H1 (cell line): ENCODE measurements at regions not wholly inside any gene's neighbourhood (a gene's known extent, or its start where the extent isn't known, plus 50 kb on each side); places are given as distances from the start of the nearest gene placed in this dataset.

Experiments used
- CEBPB ChIP-seq: IDR thresholded peaks from 2 replicates; pipeline ENCODE4 v1.6.1; 2012; ENCODE audit warnings: low read depth, low read length
- KDM1A ChIP-seq: fragments of 200-600, 300-600 bp; sonication (generic); IDR thresholded peaks from 2 replicates; pipeline ENCODE4 v1.7.1; 2016; ENCODE audit warnings: mild to moderate bottlenecking, low read length, borderline replicate concordance
- POLR2A ChIP-seq, 2 experiments: IDR thresholded peaks; 1 replicate in 1 of 2; 2 replicates in 1 of 2; pipeline ENCODE4 v1.6.1; 2011; ENCODE audit warnings: low read depth in 2 of 2, low read length in 2 of 2, mild to moderate bottlenecking in 2 of 2; ENCODE audit errors: control extremely low read depth in 1 of 2
- POLR2AphosphoS5 ChIP-seq: IDR thresholded peaks from 2 replicates; pipeline ENCODE4 v1.6.1; 2011; ENCODE audit warnings: low read depth, low read length
- RAD21 ChIP-seq, 2 experiments: IDR thresholded peaks in 1 of 2; conservative IDR thresholded peaks in 1 of 2; 2 replicates each; pipeline ENCODE4 v1.6.1; 2011; ENCODE audit warnings: low read depth in 2 of 2, low read length in 2 of 2, improper control_type of control experiment in 1 of 2, inconsistent platforms in 1 of 2, mild to moderate bottlenecking in 1 of 2, moderate library complexity in 1 of 2
- TF ChIP-seq, protein P1 (sequence below): IDR thresholded peaks from 2 replicates; pipeline ENCODE4 v1.6.1; 2012; ENCODE audit warnings: inconsistent platforms
- TF ChIP-seq, protein P2 (sequence below), 3 experiments: IDR thresholded peaks; 1 replicate in 2 of 3; 2 replicates in 1 of 3; pipeline versions ENCODE4 v1.5.1 to v1.6.1; 2011; ENCODE audit warnings: low read length in 3 of 3, mild to moderate bottlenecking in 3 of 3, inconsistent platforms in 2 of 3, low read depth in 1 of 3, moderate library complexity in 1 of 3; ENCODE audit not compliant: insufficient read depth in 1 of 3; ENCODE audit errors: control extremely low read depth in 1 of 3

DNA sequence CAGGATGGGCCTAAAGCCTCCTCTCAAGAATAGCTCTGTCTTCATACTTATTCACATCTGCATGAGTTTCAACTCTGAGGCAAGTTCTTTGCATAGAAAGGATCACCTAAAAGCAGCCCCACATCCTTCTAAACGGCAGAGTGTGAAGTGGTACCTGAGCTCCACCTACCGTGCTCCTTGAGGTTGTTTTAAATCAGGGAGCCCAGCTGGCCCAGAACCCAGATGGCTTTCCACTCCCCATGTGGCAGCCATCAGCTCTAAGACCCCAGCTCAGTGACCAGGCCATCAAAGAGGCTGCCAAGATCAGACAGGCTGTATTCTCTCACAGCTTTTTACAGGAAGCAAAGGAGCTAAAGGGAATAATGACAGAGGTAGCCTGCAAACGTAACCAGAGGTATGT, 299.3 kb downstream of the RASEF start:
- peak; percentile 81 to 86 for TF ChIP-seq RAD21 (IDR thresholded peaks at IDR 0.05 in 1 of 2, conservative IDR thresholded peaks at IDR 0.05 in 1 of 2; ENCODE audit: low read depth in 2 of 2, low read length in 2 of 2)
- TF ChIP-seq CEBPB, result no peak
- no peak for TF ChIP-seq KDM1A
- no peak for TF ChIP-seq POLR2AphosphoS5
- no peak for TF ChIP-seq POLR2A (IDR thresholded peaks at IDR 0.05; ENCODE audit: control extremely low read depth in 1 of 2, low read depth in 2 of 2, low read length in 2 of 2)
- TF ChIP-seq, protein P1, sequence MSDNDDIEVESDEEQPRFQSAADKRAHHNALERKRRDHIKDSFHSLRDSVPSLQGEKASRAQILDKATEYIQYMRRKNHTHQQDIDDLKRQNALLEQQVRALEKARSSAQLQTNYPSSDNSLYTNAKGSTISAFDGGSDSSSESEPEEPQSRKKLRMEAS, result no peak
- TF ChIP-seq, protein P2, sequence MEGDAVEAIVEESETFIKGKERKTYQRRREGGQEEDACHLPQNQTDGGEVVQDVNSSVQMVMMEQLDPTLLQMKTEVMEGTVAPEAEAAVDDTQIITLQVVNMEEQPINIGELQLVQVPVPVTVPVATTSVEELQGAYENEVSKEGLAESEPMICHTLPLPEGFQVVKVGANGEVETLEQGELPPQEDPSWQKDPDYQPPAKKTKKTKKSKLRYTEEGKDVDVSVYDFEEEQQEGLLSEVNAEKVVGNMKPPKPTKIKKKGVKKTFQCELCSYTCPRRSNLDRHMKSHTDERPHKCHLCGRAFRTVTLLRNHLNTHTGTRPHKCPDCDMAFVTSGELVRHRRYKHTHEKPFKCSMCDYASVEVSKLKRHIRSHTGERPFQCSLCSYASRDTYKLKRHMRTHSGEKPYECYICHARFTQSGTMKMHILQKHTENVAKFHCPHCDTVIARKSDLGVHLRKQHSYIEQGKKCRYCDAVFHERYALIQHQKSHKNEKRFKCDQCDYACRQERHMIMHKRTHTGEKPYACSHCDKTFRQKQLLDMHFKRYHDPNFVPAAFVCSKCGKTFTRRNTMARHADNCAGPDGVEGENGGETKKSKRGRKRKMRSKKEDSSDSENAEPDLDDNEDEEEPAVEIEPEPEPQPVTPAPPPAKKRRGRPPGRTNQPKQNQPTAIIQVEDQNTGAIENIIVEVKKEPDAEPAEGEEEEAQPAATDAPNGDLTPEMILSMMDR (IDR thresholded peaks at IDR 0.05; ENCODE audit: control extremely low read depth in 1 of 3, insufficient read depth in 1 of 3, low read depth in 1 of 3, low read length in 3 of 3), result peak; percentile 41 to 56 (median 45)
